GM10266 (cell line): ENCODE measurements at regions not wholly inside any gene's neighbourhood (a gene's known extent, or its start where the extent isn't known, plus 50 kb on each side); places are given as distances from the start of the nearest gene placed in this dataset.

Experiments
- DNase-seq: peaks from one replicate; pipeline ENCODE4 v3.0.0; 2012; ENCODE audit errors: extremely low spot score
- TF ChIP-seq, protein P1 (sequence below): IDR thresholded peaks from 2 replicates; pipeline ENCODE4 v1.5.1; 2012; ENCODE audit warnings: mild to moderate bottlenecking, low read depth; ENCODE audit not compliant: control insufficient read depth, insufficient read depth; ENCODE audit errors: missing control alignments

DNA sequence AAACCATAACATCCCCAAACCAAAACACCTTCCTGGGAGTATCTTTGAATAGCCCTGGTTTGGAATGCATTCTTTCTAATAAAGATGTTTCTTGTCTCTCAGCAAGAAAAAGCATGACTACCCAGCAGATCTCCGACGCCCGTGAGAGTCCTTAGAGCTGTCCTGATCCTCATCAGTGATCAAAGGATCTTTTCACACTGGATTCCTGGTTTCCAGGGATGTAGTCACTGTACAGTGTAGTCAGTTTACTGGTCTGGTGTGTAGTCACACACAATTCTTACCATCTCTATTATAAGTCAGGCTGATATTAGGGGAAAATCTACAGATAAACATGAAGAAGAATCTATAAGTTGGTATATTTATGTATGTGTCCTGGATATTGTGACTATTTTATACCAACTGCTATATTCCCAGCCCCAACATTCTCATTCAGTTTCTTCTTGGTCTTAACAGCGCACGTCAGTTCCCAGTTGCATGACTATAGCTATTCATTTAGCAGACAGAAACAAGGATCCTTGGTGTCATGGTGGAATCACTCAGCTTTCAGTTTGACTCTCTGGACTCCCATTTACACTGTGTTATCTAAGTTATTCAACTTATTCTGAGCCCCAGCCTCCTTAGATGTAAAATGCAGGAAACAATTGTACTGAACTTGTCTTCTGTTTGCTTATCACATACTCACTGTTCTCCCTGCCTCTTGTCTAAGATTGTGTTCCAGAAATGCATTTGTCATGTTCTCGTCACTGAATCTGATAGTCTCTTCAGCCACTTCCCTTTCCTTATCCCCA, 68.3 kb downstream of the SLIT2 start:
- no peak for DNase-seq
- TF ChIP-seq, protein P1, sequence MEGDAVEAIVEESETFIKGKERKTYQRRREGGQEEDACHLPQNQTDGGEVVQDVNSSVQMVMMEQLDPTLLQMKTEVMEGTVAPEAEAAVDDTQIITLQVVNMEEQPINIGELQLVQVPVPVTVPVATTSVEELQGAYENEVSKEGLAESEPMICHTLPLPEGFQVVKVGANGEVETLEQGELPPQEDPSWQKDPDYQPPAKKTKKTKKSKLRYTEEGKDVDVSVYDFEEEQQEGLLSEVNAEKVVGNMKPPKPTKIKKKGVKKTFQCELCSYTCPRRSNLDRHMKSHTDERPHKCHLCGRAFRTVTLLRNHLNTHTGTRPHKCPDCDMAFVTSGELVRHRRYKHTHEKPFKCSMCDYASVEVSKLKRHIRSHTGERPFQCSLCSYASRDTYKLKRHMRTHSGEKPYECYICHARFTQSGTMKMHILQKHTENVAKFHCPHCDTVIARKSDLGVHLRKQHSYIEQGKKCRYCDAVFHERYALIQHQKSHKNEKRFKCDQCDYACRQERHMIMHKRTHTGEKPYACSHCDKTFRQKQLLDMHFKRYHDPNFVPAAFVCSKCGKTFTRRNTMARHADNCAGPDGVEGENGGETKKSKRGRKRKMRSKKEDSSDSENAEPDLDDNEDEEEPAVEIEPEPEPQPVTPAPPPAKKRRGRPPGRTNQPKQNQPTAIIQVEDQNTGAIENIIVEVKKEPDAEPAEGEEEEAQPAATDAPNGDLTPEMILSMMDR, result no peak

DNA sequence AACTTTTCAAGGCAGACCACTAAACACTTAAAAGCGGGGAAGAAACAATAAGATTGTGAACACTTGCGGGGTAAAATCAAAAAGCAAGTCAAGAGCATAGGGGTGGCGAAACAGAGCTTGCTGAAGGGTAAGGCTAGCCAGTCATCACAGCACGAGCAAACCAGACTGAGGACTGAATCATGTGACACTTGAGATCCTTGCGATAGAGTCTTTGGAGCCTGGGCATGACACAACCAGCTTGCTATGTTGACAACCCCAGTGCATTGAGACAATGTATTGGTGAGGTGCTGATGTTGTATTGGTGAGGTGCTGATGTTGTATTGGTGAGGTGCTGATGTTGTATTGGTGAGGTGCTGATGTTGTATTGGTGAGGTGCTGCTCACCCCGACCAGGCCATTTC, 72.3 kb downstream of the SLIT2 start:
- no peak for DNase-seq
- TF ChIP-seq, protein P1, result no peak

DNA sequence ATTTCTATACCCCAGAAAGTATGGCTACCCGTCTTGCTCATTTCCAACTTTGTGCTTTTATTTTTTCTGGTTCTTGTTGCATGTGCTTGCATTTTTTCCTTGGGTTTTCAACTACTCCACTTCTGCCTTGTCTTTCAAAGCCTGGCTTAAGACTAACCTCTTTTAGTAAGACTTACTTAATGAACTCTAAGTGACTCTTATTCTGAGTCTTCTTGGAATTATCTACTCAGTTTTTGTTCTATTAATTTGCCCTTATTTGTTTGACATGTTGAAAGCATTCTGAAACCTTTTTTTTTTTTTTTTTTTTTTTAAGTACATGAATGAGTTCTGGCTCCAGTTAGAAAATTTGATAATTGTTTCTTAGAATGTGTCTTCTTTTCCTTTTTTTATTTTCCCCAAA, 74.8 kb downstream of the SLIT2 start:
- no peak for DNase-seq
- TF ChIP-seq, protein P1, result no peak

DNA sequence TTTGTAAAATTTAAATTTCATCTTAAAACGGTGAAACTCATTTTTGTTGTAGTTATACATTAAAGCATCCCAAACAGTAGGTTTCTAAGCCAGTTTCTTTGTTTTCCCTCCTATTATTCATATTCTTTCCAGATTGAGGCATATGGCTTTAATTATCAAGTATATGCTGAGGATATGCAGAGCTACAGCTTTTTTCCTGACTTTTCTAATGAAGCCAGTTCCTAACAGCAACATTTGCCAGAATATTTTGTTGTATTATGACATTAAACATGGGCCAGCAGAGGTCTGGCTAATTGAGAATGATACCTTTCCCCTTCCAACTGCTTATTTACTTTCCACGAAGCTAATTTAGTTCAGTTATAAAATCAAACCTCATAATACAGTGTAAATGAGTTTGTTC, 75.3 kb downstream of the SLIT2 start:
- TF ChIP-seq, protein P1, result no peak
- no peak for DNase-seq

DNA sequence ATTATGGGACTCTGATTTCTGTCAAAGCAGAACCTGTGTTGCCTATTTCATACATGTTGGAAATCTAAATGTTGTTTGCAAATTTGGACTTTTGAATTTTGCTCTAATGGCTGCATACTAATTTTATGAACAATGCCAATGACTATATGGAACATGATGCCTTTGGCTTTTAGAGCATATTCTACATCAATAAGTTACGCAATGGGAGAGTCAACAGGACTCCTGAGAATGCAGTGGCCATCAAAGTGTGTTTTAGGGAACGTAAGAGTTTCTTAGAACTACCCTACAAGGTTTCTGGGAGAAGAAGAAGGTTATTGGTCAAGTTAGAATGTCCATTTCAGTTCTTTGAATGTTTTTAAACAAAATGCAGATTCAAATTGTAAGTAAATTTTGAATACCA, 76.1 kb downstream of the SLIT2 start:
- DNase-seq, result no peak
- TF ChIP-seq, protein P1, result no peak

DNA sequence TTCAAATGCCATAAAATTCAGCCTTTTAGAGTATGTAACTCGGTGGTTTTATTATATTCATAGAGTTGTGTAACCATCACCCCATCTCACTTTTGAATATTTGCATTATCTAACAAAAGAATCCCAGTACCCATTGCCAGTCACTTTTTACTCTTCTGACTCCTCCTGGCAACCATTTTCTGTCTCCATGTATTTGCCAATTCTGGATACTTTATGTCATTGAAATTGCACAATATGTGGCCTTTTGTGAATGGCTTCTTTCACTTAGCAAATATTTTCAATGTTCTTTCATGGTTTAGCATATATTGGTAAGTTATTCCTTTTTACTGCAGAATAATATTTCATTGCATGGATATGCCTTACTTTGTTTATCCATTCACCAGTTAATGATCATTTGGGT, 79.9 kb downstream of the SLIT2 start:
- TF ChIP-seq, protein P1, result no peak
- DNase-seq, result no peak

DNA sequence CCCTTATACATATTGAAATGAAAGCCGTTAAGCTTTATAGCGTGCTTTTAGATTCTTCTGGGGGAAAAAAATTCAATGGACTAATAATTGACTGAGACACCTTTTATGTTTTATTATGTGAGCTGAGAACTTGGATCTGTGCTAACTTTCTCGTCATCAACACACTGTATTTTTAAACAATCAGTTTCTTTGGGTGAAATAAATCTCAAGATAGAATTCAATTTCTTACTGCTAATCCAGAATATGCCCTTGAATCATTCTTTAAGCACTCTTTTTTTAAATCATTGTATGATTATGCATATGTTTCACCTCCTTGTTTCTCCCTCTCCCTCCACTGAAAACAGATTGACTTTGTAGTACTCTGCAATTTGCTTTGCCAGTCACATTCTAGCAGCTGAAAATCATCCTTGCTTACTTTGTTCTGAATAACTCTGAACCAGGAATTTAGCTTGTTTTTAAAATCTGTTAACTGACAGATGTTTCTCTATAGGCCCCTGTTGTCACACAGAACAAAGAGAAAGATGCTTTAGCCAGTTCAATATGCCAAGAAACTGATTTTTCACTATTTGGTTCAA, 81.5 kb downstream of the SLIT2 start:
- no peak for DNase-seq
- TF ChIP-seq, protein P1, result no peak
